H1 (cell line): ENCODE measurements at regions not wholly inside any gene's neighbourhood (a gene's known extent, or its start where the extent isn't known, plus 50 kb on each side); places are given as distances from the start of the nearest gene placed in this dataset.

Experiments
- EZH2 ChIP-seq: fragments of 200-600 bp; sonication (generic); IDR thresholded peaks from 2 replicates; pipeline ENCODE4 v1.7.1; 2012; ENCODE audit warnings: low read depth, mild to moderate bottlenecking, moderate library complexity, low read length, inconsistent platforms; ENCODE audit not compliant: severe bottlenecking
- GABPA ChIP-seq: IDR thresholded peaks from 2 replicates; pipeline ENCODE4 v1.6.1; 2011; ENCODE audit warnings: mild to moderate bottlenecking, low read length, moderate library complexity, borderline replicate concordance; ENCODE audit not compliant: insufficient read depth
- HDAC6 ChIP-seq: IDR thresholded peaks from one replicate; pipeline ENCODE4 v1.7.1; 2012; ENCODE audit warnings: low read depth, mild to moderate bottlenecking, inconsistent platforms, low read length, moderate library complexity
- SP2 ChIP-seq: IDR thresholded peaks from 2 replicates; pipeline ENCODE4 v1.6.1; 2012; ENCODE audit warnings: mild to moderate bottlenecking, low read length, inconsistent platforms

- TF ChIP-seq GABPA (no peak), HDAC6 (no peak), SP2 (no peak), EZH2 (no peak)
Observed at GRCh38 chr15:69532066-69532465, 79.4 kb downstream of the RPLP1 start (continued).
